ENCODE measurements at regions not wholly inside any gene's neighbourhood (a gene's known extent, or its start where the extent isn't known, plus 50 kb on each side); places are given as distances from the start of the nearest gene placed in this dataset.

GRCh38 chr17:71107136-71107535 lies 937.8 kb downstream of the KCNJ2 start:
- DNase-seq (ENCODE audit: low spot score), result no peak
- intact Hi-C loops (cut with DNase I), result no loop called here

- intact Hi-C loops (cut with DNase I), result no loop called here
- no peak for DNase-seq (ENCODE audit: low spot score)
Measured at GRCh38 chr17:71109697-71110096, 940.4 kb downstream of the KCNJ2 start.

DNA sequence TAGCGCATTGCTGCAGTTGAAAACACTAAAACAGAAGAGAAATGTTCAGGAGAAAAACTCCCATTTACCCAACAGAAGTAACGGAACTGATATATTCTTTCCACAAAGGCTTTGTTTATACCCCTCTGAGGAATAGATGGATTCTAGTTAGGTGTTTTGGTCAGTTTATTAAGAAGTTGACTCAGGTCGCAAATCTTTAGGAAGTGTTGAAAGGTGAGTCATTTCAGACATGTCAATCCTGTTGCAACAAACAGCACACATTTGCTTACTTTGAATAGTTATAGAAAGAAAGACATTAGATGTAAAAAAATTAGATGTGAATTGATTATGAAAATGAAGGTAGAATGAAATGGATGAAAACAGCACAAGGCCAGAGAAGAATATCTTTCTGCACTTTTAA lies 941.0 kb downstream of the KCNJ2 start:
- no peak for DNase-seq (ENCODE audit: low spot score)

GRCh38 chr17:71111460-71111859 lies 942.1 kb downstream of the KCNJ2 start:
- no peak for DNase-seq (ENCODE audit: low spot score)
- intact Hi-C loops (cut with DNase I), result no loop called here

More for the DNA sequence above, 941.0 kb downstream of the KCNJ2 start:
- intact Hi-C loops (cut with DNase I), result no loop called here

DNA sequence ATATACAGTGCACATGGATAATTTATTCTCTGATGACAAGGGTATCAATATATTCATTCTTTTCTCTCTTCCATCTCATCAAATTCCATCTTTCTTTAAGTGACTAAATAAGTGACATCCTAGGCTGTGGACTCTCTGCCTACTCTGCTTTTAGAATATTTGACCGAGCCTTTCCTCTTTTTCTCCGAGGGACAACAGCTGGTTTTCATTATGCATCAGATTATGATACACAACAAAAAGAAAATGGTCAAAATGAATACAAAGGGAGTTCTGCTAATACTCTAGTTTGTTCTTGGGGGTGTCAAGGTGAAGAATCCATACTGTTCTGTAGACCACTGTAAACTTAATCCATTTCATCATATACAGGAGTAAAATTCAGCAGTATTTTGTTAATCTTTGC lies 942.6 kb downstream of the KCNJ2 start:
- no peak for DNase-seq (ENCODE audit: low spot score)
- intact Hi-C loops (cut with DNase I), result no loop called here

GRCh38 chr17:71113347-71113746 lies 944.0 kb downstream of the KCNJ2 start:
- intact Hi-C loops (cut with DNase I), result no loop called here
- no peak for DNase-seq (ENCODE audit: low spot score)

DNA sequence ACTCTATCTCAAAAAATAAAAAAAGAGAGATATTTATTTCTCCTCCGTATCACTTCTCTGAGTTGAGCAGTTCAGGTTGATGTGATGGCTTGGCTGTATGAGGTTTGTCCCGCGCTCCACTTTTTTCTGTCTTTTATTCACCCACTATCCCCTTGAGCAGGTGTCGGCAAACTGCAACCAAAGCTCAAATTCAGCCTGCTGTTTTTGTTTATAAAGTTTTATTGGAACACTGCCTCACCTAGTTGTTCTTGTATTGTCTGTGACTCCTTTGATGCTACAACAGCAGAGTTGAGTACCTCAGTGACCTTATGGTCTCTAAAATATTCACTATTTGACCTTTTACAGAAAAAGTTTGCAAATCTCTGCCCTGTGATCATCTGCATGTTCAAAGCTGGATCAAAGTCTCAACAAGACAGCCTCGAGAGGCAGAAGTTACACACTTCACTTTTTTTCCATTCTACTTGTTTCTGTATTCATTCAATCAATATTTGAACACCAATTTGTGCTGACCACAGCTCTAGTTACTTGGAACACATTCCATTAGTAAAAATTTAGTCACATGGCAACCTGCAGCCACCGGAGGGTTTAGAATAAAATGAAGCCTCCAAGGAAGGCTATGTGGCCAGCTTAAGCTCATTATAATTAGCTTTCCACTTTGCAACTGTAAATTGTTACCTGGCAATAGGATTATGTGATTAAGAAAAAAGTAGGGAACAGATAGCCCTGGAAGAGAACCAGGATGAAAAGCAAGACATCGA lies 945.8 kb downstream of the KCNJ2 start:
- no peak for DNase-seq (ENCODE audit: low spot score)
- intact Hi-C loops (cut with DNase I), result loop anchor here (5.0 kb wide), 2 partner anchors 357 to 1427 kb away; no protein-coding TSS in a partner anchor

GRCh38 chr17:71115669-71115972 lies 946.3 kb downstream of the KCNJ2 start:
- intact Hi-C loops (cut with DNase I), result loop anchor here (5.0 kb wide), 2 partner anchors 357 to 1427 kb away; no protein-coding TSS in a partner anchor

DNA sequence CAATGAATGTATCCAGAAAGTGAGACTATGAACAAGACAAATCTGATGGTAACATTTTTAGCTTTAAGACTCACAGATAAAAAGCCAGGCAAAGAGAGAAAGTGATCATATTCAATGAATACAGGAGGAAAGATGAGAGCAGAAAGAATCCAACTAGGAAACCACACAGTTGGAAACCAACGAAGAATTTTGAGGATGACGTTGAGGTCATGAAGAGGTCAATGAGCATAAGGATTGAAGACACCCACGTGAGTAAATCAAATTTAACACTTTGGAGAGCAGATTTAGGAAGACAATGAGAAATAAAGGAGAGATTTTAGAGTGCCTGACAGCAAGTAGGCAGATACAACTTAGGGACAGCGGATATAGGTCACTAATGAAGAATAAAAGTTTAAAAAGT lies 948.1 kb downstream of the KCNJ2 start:
- intact Hi-C loops (cut with DNase I), result loop anchor here (5.0 kb wide), 2 partner anchors 355 to 1425 kb away; no protein-coding TSS in a partner anchor
- no peak for DNase-seq (ENCODE audit: low spot score)

More at GRCh38 chr17:71115669-71115972, 946.3 kb downstream of the KCNJ2 start:
- DNase-seq (ENCODE audit: low spot score), result no peak

- DNase-seq (ENCODE audit: low spot score), result no peak
- intact Hi-C loops (cut with DNase I), result loop anchor here (5.0 kb wide), 2 partner anchors 354 to 1424 kb away; no protein-coding TSS in a partner anchor
Measured at GRCh38 chr17:71118039-71118438, 948.7 kb downstream of the KCNJ2 start.

GRCh38 chr17:71127416-71127815 lies 958.1 kb downstream of the KCNJ2 start:
- no peak for DNase-seq (ENCODE audit: low spot score)
- intact Hi-C loops (cut with DNase I), result no loop called here

GRCh38 chr17:71142333-71142732 lies 973.0 kb downstream of the KCNJ2 start:
- intact Hi-C loops (cut with DNase I), result no loop called here
- DNase-seq (ENCODE audit: low spot score), result no peak

DNA sequence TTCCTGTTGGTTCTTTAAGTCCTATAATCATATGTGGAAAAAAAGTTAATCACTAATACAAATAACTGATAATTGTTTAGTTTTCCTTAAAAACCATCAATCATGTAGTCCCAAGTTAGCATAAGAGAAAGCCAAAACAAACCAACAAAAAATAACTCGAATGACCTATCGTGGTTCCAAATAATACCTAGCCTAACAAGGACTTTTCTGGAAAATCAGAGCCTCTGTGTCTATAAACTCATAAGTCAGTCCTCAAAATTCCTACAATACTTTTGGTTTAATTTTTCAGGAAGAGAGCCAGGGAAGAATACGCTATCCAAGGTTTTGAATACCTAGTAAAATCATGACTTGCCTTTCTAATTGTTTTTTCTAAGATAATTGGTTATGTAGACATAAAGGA lies 975.3 kb upstream of the SOX9 start:
- DNase-seq (ENCODE audit: low spot score), result no peak
- intact Hi-C loops (cut with DNase I), result no loop called here

- intact Hi-C loops (cut with DNase I), result no loop called here
- no peak for DNase-seq (ENCODE audit: low spot score)
Measured at GRCh38 chr17:71147906-71148305, 972.9 kb upstream of the SOX9 start.

DNA sequence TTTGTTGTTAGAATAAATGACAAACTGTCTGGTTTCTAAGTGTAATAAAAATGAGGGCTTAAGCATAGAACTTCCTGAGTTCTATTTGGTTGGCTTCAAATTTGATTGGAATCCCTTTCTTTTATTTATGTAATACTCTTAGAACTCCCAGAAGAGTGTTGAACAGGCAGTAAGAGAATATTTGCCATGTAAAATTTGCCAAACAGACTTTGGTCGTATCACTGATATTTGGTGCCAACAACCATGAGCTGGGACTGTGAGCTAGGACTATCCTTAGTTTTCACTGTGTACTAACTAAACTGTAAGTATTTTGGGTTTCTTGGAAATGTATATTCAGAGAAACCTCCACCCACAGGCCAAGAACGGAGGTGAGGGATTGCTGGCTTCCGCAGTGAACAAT lies 971.2 kb upstream of the SOX9 start:
- intact Hi-C loops (cut with DNase I), result no loop called here
- no peak for DNase-seq (ENCODE audit: low spot score)

- intact Hi-C loops (cut with DNase I), result no loop called here
- no peak for DNase-seq (ENCODE audit: low spot score)
Measured at GRCh38 chr17:71157297-71157696, 963.5 kb upstream of the SOX9 start.

GRCh38 chr17:71158437-71158836 lies 962.4 kb upstream of the SOX9 start:
- no peak for DNase-seq (ENCODE audit: low spot score)
- intact Hi-C loops (cut with DNase I), result no loop called here

DNA sequence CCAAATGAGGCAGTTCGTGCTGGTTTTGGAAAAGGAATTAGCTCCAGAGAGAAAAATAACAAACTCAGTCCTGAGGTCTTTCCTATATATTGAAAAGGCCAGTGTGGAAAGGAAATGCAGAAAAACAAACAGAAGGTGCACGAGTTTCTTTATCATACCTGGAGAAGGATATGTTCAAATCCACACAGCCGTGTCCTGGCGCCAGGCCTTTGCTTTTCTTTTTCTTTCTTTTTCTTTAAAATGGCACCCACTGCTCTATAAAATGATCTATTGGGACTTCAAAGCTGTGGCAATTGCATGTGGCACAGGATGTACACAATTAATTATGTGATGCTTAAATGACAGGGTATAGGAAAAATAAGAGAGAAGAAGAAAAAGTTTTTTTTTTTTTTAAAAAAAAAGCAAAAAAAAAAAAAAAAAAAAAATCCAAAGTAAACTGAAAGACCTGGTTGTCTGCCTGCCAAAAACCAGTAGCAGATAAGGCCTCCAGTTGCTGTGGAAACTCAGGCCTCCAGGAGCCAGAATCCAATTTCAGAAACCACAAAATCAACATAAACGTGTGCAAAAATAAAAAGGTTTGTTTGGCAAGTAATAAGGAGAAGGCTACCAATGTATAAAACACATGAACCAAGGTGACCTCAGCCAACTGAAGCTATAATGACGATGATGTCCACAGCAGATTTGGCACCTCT lies 957.6 kb upstream of the SOX9 start:
- no peak for DNase-seq (ENCODE audit: low spot score)
- intact Hi-C loops (cut with DNase I), result no loop called here

- intact Hi-C loops (cut with DNase I), result no loop called here
- no peak for DNase-seq (ENCODE audit: low spot score)
Measured at GRCh38 chr17:71163813-71164122, 957.1 kb upstream of the SOX9 start.

GRCh38 chr17:71164561-71164960 lies 956.3 kb upstream of the SOX9 start:
- no peak for DNase-seq (ENCODE audit: low spot score)
- intact Hi-C loops (cut with DNase I), result no loop called here

DNA sequence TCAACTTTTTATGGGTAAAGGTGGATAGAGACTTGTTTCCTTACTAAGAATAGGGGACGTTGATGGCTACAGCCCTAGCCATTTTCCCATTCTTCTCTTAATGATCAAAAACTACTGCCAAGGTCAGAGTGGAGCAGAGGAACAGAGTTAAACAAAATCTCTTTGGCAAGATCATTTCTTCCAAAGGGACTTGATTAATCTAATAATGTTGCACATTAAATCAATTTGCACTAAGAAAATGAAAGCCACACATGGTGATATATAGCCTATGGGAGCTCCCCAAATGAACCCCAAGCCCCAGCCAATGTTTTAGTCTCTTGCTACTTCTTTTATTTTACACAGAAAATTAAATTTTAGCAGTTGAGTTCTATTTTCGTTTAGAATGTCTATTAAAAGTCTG lies 954.5 kb upstream of the SOX9 start:
- intact Hi-C loops (cut with DNase I), result no loop called here
- no peak for DNase-seq (ENCODE audit: low spot score)
